HG03521 (cell line): ENCODE measurements at regions not wholly inside any gene's neighbourhood (a gene's known extent, or its start where the extent isn't known, plus 50 kb on each side); places are given as distances from the start of the nearest gene placed in this dataset.
"Not testable (repeated sequence)": the region's sequence is repeated elsewhere in the genome, so short reads cannot be mapped to it uniquely, and the experiment has no call there.

ENCODE experiments used
- ATAC-seq: cut with Tn5 transposase; IDR thresholded peaks from one replicate; pipeline ENCODE4 v1.9.1; 2021; ENCODE audit warnings: mild to moderate bottlenecking, moderate library complexity; ENCODE audit not compliant: unreplicated experiment

DNA sequence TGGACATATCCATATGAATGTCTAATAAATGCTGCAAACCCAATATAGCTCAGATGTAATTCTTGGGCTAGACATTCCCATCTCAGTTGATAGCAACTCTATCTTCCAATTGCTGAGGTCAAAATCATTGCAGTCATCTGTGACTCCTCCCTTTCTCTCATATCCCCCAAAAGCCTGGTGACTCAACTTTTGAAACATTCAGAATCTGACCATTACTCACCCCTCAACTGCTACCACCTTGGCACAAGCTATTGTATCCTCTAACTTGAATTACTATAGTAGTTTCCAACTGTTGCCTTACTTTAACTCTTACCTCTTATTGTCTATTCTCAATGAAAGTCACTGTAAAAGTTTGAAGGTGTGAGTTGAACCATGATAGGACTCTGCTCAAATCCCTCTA, 600.1 kb upstream of the RGMB start:
- ATAC-seq: no peak

DNA sequence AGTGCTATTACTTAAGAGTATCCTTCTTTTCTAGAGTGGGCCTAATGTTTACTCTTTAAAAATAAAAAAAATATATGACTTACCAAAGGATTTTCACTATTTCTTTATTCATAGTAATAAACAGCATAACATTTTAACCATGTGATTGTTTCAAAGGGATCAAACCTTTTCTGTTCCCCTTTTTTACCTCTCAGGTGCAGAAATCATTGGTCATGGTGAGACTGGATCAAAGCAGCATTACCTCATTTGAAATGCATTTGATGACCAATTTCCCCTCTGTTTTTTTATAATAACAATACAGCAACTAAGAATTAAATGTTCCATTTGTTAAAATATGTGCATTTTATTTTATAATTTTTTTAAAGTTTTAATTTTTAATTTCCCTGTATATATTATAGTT, 598.0 kb upstream of the RGMB start:
- no peak for ATAC-seq

DNA sequence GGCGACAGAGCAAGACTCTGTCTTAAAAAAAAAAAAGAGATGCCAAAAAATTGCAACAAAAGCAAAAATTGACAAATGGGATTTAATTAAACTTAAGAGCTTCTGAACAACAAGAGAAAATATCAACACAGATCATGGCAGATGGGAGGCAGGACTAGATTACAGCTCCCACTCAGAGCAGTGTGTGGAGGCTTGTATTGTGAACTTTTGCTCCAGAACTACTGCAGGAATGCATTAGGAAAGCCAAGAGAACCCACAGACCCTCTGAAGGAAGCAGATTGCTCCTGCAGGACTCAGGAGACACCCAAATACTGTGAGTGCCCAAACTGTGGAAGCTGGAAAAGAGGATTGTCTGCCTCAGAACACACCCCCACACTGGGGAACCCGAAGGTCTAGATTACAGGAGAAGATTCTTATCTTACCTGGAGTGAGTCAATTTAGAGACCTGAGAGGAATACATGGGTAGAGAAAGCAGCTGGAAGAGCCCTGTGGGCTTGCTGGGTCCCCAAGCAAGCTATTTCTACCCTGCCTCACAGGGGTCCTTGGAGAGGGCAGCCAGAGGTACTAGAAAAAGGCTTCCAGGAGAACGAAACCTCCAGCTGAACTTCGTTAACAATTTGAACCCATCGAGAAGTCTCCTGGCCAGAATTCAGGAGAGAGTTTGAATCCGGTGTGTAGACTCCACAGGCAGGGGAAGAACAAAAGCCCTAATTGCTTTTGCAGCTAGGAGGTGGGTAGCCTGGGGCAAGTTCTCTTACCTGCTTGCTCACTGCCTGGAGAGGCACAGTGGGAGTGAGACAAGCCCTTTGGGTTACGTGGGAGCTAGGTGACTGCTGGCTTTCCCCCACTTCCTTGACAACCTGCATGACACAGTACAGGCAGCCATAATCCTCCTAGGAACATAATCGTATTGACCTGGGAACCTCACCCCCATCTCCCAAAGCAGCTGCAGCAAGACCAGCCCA, 593.4 kb upstream of the RGMB start:
- no peak for ATAC-seq

DNA sequence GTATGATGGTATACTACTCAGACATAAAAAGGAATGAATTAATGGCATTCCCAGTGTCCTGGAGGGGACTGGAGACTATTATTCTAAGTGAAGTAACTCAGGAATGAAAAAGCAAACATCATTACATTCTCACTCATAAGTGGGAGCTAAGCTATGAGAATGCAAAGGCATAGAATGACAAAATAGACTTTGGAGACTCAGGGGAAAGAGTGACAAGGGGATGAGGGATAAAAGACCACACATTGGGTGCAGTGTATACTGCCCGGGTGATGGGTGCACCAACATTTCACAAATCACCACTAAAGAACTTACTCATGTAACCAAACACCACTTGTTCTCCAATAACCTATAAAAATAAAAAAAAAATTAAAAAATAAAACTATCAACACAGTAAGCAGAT, 587.3 kb upstream of the RGMB start:
- ATAC-seq: no peak

DNA sequence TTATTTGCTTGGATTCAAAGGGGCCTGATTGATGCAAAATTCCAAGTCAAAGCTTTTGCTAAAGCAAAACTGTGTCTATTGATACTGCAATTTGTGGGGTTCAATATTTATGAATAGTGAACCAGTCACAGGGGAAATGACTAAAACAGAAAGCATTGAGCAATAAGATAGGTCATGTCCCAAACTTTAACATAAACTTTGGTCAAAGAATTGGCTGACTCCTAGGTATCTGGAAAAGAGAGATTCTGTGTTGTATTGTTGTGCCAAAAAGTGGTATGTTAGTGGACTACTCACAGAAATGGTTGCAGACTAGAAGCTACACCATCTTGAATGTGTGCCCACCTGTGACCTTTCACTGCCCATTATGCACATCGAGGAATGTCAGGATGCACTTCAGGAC, 585.5 kb upstream of the RGMB start:
- no peak for ATAC-seq

DNA sequence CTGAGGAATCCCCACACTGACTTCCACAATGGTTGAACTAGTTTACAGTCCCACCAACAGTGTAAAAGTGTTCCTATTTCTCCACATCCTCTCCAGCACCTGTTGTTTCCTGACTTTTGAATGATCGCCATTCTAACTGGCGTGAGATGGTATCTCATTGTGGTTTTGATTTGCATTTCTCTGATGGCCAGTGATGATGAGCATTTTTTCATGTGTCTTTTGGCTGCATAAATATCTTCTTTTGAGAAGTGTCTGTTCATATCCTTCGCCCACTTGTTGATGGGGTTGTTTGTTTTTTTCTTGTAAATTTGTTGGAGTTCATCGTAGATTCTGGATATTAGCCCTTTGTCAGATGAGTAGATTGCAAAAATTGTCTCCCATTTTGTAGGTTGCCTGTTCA, 583.1 kb upstream of the RGMB start:
- not testable (repeated sequence) for ATAC-seq

DNA sequence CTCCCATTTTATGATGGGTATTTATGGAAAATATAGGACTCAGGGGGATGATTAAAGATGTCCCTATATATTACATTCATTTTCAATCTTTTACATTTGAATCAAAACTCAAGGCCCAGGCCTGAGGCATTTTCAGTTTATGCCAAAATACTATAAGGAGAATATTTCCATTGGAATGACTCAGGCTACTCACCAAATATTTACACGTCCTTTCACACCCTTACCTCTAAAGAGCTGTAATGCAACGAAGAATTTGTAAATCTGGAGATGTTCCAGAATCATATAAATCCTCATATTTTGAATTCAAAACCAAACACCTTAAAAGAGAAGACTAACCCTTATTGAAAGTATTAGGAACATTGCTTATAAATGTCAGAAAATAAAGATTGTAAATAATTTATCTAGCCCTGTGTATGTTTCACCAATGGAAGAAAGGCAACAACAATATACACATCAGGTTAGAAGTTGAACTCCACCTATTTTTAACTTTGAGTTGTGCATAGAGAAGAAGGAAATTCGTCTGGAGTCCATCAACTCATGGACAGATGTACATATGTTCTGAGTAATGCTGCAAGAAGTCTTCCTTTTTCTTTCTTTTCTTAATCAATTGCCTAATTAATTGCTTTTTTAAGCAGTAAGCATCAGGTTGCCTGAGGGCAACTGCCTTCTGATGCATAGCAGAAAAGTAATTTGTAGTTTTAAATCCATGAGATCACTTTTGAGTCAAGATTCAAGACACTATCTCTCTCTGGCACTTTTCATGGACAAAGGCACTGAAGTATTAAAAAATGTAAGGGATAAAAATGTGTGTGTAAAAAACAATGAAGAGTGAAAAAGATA, 579.3 kb upstream of the RGMB start:
- ATAC-seq: no peak

DNA sequence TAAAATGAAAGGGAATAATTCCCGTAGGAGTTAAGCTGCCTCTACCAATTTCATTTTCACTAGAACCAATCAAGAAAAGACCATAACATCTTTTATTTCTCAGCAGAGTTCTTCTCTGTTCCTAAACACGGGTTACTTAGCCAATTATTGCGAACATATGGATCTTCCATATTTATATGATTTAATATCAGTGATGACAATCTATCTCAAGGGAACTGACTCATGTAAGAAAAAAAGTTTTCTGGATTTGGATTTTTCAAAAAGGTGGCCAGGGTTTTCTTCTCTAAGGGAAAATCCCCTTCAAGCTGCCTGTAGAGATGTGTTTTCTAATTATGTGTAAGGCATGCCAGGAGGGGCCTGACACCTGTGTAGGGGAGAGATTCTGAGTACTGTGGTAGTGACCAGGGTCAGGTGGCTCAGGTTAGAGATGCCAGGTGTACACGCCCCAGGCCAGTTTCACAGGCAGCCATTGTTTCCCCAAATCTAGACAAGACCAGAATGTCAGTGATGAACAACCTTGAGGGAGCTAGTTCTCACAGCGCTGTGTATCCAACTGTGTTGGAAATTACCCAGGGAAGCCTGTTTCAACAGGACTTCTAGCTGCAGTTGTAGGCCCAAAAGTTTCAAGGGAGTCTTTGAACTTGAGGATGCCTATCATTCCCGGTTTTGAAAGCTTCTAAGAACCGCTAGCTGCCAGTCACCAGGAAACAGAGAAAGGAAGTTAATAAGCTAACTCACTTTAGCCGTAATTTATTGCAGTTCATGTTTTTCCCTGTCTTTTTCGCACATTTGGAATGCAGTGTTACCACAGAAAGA, 572.5 kb upstream of the RGMB start:
- no peak for ATAC-seq

DNA sequence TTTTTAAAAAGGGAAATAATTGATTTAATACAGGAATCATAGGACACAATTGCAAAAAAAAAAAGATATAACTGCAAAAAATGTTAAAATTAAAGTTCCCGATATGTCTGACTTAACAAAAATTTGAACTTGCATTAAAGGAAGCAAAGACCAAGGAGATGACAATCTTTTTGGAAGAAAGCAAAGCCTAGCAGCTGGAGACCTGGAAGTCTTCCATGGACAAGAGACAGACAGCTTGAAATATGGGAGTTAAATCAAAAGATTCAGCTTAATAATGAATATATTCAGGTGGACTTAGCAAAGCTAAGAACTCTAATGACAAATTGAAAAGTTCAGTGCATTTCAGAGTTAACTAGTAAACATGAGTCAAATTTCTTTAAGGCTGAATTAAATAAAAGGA, 568.7 kb upstream of the RGMB start:
- no peak for ATAC-seq

DNA sequence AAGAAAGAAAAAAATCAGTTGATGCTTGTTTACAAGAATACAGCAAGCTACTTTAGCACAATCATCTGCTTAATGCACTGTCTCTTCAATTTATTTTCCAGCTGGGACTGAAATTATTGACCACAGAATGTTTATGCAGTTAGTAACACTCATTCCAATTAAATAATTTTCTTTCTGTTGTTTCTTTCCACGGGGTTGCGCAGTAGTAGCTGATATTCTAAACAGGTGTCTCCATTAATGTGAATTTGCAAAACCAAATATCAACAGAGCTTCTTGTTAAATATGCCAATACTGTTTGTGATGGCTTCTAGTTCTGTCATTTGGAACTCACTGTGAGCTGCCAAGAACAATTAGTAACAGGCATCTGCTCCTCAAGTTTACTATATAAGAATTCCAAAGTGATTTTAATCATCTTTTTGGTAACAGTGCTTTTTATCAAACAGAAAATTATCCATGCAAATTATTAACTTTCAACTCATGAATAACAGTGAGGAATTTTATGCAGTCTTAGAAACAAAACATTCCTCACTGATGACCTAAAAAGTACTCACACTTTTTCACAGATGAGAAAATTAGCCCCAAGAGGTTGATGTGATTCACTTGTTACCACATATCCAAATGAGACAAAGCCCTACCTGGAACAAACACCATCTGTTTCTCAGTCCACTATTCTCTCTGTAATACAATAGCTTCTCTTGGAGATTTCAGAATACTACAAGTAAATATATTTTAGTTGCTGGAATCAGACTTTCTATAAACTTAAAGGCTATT, 567.6 kb upstream of the RGMB start:
- no peak for ATAC-seq

DNA sequence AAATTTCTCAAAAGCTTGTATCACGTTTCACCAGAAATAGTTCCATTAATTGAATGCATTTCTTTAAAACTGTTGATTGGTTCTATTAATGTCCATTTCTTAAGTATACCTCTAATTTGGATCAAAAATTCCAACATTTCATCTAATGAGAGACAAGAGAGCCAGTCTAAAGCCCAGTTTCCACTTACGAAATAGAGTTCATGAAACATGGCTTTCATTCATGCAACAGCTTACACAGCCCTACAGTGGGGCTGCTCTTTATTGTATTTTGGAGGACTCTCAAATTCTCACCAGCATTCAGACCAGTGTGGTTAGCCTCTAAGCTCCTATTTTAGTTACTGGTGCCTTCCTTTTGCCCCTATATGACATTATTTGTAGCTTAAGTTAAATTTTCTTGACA, 566.9 kb upstream of the RGMB start:
- ATAC-seq: no peak

DNA sequence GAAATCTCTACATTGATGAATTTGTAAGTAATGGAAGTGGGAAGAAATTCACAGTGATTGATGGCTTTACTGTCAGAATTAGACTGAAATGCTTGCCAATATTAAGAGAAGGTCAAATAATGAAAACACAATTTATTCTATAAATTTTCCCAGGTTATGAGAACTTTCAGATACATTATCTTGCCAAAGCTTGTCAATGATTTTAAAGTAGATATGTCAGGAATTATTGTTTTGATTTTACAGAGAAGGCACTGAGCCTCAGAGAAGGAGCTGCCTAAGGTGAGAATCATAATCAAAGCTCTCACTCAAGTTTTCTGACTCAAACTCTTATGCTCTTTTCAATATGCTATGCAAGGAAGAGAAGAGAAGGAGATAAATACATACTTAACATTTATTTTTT, 564.0 kb upstream of the RGMB start:
- no peak for ATAC-seq

DNA sequence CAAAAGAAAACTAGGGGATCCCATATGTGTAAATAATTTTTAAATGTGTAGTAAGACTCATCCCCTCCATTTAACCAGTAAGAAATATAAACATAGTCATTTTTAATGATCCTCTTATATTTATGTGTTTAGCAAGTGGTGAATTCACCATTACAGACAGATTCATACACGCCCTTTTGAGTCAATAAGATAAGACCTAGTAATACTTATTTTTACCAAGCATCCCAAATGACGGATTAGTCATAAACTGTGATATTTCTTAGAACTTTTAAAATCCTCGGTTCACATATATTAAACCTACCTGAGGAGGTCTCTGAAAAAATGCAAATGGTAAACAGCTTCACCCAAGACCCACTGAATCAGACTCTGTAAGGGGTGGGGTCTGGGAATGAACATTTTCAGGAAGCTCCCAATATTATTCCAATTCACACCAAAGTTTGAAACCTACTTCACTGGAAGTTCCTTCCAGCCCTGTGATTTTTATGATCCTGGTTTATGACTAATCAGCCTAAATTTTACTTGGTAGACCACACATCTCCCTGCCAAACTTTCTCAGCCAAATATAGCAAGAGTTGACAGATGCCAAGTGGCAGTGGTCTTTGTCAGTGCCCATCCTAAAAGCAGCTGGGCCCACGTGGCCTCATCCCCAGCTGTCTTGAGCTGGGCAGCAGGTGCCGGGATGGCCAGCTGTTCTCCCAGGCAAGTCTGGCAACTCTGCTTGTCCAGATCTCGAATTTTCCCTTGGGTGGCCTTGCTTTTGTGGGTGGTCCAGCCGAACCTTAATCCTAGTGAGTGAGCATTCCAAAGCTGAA, 559.0 kb upstream of the RGMB start:
- no peak for ATAC-seq

DNA sequence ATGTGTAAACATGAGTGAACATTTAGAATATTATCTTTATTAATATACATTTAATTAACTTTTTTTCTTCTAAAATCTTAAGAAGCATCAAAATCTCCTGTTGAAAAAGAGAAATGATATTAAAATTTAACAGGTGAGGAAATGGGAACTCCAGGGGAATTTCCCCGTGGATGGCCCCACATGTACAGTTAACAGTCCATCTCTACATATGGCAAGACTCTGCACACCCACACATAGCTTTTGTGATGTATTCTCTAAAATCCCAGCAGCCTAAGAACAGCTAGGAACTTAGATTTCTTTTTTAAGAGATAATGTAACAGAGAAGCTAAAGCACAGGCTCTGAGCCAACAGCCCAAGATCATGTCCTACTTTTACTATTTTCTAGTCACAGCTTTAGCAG, 556.3 kb upstream of the RGMB start:
- no peak for ATAC-seq

DNA sequence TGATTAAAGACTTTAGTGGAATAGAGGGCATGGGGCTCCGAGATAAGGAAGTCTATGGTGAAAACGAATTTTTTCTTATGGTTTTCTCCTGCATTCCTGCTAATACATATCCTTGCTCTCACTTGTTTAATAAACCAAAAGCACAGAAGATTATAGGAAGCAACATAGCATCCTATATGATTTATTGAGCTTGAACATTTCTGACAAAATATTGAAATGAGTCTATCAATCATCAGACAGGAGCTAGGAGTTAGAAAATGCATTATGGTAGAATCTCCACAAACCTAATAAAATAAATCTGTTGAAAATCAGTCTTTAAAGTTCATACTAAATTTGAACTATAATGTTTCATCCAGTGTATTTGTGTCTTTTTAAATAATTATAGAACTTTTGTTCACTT, 554.6 kb upstream of the RGMB start:
- ATAC-seq: no peak

DNA sequence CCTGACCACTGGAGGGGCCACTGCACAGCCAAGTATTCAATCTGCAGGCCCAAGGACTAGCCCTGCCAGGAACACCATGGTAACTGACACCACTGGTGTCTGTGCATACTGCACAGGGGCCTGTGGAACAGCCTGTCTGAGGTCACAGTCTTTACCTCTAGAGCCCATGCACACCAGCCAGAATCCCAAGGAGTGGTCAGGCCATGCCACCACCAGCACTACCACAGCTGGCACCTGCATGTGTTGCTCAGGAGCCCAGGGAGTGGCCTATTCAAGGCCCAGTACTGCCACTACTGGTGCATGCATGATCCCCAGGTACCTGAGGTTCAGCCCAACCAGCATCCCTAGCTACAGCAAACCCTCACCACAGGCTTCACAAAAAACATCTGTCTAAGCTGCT, 546.0 kb upstream of the RGMB start:
- no peak for ATAC-seq

DNA sequence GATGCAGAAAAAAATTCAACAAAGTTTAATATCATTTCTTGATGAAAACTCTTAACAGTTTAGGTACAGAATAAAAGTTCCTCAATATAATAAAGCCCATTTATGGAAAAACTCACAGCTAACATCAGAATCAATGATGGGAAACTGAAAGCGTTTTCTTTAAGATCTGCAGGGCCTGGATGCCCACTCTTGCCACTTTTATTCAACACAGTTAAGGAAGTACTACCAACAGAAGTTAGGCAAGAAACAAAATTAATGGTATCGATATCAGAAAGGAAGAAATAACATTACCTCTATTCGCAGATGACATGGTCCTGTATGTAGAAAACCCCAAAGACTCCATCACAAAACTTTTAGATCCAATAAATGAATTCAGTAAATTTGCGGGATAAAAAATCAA, 542.4 kb upstream of the RGMB start:
- ATAC-seq: no peak

DNA sequence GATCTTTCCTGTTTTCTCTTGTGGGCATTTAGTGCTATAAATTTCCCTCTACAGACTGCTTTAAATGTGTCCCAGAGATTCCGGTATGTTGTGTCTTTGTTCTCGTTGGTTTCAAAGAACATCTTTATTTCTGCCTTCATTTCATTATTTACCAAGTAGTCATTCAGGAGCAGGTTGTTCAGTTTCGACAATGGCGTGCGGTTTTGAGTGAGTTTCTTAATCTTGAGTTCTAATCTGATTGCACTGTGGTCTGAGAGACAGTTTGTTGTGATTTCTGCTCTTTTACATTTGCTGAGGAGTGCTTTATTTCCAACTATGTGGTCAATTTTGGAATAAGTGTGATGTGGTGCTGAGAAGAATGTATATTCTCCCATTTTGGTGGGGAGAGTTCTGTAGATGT, 535.7 kb upstream of the RGMB start:
- not testable (repeated sequence) for ATAC-seq

DNA sequence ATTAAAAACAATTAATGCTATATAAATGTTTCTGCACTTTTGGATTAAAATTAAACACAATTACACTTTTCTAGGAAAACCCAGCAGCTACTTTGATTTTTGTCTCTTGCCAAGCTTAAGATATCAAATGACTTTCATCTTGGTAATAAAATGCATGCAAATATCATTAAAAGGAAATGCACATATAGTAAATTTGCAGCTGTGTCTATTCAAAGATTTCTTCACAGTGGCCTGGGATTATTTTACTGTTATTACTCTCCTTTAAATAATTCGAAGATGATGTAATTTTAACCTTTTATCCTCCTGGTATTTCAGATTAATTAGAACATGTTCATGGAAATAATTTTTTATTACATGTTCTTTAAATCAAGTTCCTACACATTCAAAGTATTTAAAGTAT, 529.5 kb upstream of the RGMB start:
- ATAC-seq: no peak

DNA sequence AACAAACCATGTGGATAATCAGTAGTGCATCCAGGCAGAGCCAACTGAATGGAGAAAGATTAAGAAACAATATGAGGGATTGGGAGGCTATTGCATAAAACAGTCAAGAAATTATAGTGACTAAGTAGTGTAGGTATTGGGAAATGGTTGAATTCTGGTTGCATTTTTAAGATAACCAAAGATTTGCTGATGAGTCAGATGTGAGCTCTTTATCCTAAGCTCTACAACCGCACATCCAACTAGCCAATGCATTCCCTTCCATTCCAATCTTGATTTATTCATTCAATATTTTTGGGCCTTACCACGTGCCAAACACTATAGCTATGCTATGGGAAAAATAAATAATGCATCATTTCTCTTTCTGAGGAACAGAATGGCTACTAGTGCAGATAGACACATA, 524.5 kb upstream of the RGMB start:
- no peak for ATAC-seq
